ENCODE measurements at regions not wholly inside any gene's neighbourhood (a gene's known extent, or its start where the extent isn't known, plus 50 kb on each side); places are given as distances from the start of the nearest gene placed in this dataset.

DNA sequence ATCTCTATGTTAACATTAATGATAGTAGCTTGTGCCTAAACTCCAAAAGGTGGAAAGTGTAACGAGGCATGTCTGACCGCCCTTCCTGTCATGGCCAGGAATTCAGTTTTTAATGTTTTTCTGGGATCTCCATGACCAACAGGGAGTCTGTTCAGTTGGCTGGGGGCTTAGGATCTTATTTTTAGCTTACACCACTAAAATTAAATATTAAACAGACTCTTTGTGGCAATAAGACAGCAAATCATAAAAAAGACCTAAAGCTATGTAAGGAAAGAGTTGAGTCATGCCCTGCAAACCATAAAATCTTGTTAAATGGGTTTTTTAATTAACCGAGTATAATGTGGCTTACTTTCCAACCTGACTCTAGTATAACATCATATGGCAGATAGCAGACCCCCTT, 247.8 kb downstream of the DIRAS2 start:
- no peak overlapping the region for H3K4me3 ChIP-seq (ENCODE audit: control insufficient read depth, low read depth, low read length)
- TF ChIP-seq, protein P1, sequence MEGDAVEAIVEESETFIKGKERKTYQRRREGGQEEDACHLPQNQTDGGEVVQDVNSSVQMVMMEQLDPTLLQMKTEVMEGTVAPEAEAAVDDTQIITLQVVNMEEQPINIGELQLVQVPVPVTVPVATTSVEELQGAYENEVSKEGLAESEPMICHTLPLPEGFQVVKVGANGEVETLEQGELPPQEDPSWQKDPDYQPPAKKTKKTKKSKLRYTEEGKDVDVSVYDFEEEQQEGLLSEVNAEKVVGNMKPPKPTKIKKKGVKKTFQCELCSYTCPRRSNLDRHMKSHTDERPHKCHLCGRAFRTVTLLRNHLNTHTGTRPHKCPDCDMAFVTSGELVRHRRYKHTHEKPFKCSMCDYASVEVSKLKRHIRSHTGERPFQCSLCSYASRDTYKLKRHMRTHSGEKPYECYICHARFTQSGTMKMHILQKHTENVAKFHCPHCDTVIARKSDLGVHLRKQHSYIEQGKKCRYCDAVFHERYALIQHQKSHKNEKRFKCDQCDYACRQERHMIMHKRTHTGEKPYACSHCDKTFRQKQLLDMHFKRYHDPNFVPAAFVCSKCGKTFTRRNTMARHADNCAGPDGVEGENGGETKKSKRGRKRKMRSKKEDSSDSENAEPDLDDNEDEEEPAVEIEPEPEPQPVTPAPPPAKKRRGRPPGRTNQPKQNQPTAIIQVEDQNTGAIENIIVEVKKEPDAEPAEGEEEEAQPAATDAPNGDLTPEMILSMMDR (IDR thresholded peaks at IDR 0.05; ENCODE audit: control insufficient read depth, insufficient read depth, low read depth, low read length, missing control alignments), result no peak
- no peak for DNase-seq (ENCODE audit: low read depth)

- TF ChIP-seq, protein P1 (IDR thresholded peaks at IDR 0.05; ENCODE audit: control insufficient read depth, insufficient read depth, low read depth, low read length, missing control alignments), result no peak
- H3K4me3 ChIP-seq (ENCODE audit: control insufficient read depth, low read depth, low read length), result no peak overlapping the region
Observed at GRCh38 chr9:90400091-90400490, 242.5 kb downstream of the DIRAS2 start.

GRCh38 chr9:90408659-90409058, 234.0 kb downstream of the DIRAS2 start:
- no peak overlapping the region for H3K4me3 ChIP-seq (ENCODE audit: control insufficient read depth, low read depth, low read length)
- DNase-seq (ENCODE audit: low read depth), result no peak
- TF ChIP-seq, protein P1 (IDR thresholded peaks at IDR 0.05; ENCODE audit: control insufficient read depth, insufficient read depth, low read depth, low read length, missing control alignments), result no peak

More at GRCh38 chr9:90400091-90400490, 242.5 kb downstream of the DIRAS2 start:
- DNase-seq (ENCODE audit: low read depth), result no peak

DNA sequence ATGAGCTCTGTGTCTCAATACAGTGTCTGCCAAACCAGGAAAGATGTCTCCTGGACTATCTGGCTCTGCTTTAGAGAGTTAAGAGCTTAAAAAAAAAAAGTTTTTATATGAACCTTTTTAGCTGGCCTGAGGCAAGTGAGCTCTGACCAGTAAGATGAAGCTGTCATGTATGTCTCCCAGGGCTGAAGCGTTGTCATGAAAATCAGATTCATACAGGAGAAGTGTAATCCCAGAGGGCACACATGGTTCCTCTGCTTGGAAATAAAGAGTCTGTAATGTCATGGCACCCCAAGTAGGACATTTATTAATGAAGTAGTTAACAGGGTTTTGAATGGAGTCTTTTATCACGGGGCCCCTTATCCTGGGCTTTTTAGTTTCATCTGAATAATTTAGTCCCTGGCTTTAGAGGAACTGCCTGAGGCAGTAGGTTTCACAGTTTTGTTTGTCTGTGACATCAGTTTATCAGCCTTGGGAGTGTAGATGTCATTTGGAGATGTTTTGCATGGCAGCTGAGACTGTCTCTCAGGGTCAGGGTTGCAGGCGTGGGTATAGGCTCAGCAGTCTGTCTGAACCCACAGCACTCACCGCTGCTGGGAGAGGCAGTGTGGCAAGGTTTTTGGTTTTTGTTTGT, 223.3 kb downstream of the DIRAS2 start:
- DNase-seq (ENCODE audit: low read depth), result no peak
- H3K4me3 ChIP-seq (ENCODE audit: control insufficient read depth, low read depth, low read length), result no peak overlapping the region
- TF ChIP-seq, protein P1 (IDR thresholded peaks at IDR 0.05; ENCODE audit: control insufficient read depth, insufficient read depth, low read depth, low read length, missing control alignments), result no peak

DNA sequence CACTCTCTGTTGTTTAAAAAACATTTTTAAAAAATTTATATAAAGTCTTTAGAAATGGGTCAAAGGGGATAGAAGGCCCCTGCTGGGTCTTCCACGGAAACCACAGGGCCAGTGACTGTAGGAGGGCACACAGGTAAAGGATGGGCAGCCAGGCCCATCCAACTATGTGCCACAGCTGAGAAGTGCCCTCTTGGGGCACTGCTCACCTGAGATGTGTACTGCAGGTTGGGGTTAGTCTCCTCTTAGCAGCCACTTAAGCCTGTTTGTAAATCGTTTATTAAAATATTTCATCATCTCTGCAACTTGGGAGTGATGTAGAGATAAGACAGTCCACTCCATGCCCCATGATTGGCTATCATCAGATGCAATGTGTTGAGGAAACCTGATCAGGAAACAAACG, 222.4 kb downstream of the DIRAS2 start:
- DNase-seq (ENCODE audit: low read depth), result no peak
- TF ChIP-seq, protein P1 (IDR thresholded peaks at IDR 0.05; ENCODE audit: control insufficient read depth, insufficient read depth, low read depth, low read length, missing control alignments), result no peak

GRCh38 chr9:90420768-90421513, 221.7 kb downstream of the DIRAS2 start:
- TF ChIP-seq, protein P1 (IDR thresholded peaks at IDR 0.05; ENCODE audit: control insufficient read depth, insufficient read depth, low read depth, low read length, missing control alignments), result no peak
- no peak for DNase-seq (ENCODE audit: low read depth)
- H3K4me3 ChIP-seq (ENCODE audit: control insufficient read depth, low read depth, low read length), result no peak overlapping the region

More for the DNA sequence above, 222.4 kb downstream of the DIRAS2 start:
- H3K4me3 ChIP-seq (ENCODE audit: control insufficient read depth, low read depth, low read length), result no peak overlapping the region
